ENCODE measurements at regions not wholly inside any gene's neighbourhood (a gene's known extent, or its start where the extent isn't known, plus 50 kb on each side); places are given as distances from the start of the nearest gene placed in this dataset.
A peak's percentile ranks its signal among the peaks of the same experiment; 100 is the strongest.

DNA sequence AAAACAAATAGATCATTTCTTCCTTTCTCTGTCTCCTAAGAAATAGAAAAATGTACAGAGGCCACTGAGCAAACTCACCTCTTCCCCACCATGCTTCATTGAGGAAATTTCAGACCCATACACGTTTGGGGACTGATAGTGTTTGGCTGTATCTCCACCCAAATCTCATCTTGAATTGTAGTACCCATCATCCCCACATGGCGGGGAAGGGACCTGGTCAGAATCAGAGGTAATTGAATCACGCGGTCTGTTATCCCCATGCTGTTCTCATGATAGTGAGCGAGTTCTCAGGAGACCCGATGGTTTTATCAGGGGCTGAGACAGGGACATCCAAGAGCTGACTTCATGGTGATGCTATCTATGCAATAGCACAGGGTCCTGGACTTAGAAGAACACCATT is 1655.8 kb downstream of the MAT2B start:
- DNase-seq (ENCODE audit: low spot score in 2 of 2) (no peak), FAIRE-seq (no peak)

DNA sequence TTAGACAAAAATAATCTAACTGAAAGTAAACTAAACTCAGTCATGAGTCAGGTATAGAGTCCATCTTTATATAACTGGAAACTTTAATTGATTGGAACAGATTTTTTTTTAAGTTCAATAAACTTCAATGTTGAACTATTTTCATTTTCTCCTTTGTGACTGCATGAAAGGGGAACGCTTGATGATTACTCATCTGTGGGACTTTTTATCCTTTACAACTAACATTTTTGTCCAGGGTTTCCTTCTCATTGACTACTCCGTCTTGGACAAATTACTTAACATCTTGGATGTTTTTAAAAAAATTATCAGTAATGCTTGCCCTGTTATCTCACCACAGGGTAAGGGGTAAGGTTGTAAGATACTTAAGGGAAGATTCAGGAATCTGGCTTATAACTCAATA is 1658.4 kb downstream of the MAT2B start:
- DNase-seq (ENCODE audit: low spot score in 2 of 2): no peak
- no peak for FAIRE-seq

DNA sequence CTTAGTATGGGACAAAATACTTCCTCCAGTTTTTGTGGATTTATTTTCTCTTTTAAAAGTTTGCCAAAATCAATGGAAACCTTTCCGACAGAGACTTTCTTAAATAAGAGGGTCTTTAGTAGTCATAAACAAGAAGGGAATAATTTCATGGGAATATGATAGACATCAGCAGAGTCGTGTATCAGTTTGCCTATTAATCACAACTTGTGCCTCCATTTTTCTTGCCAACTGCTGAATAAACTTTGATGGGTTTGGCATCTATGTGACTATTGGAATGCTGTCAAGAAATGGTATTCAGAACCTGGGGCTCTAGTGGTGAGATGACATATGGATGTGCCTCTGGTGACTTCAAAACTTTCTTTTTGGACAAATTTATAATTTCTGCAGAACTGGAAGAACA is 1668.2 kb downstream of the MAT2B start:
- no peak for FAIRE-seq

DNA sequence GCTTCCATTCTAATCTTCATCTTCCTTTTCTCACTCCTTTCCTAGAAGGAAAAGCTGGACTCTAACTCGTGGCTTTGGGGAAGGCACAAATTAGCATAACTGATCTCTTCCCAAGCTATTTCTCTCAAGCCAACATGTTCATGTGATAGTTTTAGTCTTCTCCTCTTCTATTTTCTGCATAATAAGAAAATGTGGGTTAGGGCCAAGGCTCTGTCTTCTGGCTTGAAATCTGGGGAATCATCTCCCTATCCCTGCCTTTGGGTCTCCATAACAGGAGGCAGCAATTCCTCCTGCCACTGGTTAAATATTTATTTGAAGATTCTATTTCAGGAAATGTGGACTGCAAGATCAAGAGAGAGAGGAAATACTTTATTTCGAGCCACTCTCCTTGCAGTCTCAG is 1669.6 kb downstream of the MAT2B start:
- no peak for DNase-seq (ENCODE audit: low spot score in 2 of 2)
- no peak for FAIRE-seq

More for the DNA sequence above, 1668.2 kb downstream of the MAT2B start:
- no peak for DNase-seq (ENCODE audit: low spot score in 2 of 2)

DNA sequence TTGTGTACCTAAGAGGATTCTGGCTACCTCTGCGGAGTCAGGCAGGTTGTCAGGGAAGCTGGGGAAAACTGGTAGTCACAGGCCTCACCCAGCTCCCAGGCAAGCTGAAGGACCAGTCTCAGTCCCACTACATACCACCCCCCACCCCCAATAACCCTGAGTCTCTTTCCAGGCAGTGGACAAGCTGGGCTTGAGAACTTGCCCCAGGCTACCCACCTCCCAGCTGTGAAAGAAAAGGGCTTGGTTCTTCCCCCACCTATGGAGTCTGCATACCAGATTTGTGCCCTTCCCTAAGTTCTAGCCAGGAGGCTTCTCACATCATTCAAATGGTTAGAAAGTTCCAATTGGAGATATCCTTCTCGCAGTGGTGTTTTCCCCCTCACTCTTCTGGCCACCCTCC is 1678.8 kb downstream of the MAT2B start:
- DNase-seq (ENCODE audit: low spot score in 2 of 2) (no peak), FAIRE-seq (no peak)

DNA sequence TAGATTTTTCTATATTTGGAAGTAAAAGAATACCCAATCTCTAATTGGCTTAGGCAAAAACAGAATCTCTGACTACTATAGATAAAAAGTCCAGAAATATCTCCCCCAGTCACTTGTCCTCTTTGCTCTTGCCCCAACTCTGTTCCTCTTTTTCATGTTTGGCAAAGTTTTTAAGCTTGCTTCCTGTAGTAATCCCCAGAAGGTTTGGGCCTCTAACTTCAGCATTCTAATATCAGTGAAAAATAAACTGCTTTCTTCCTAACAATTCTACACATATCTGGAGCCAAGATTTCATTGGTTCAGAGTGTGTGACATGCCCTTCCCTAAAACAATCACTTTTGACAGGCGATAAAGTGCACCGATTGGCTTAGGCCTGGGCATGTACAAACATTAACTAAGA is 1680.3 kb downstream of the MAT2B start:
- DNase-seq (ENCODE audit: low spot score in 2 of 2) (no peak), FAIRE-seq (no peak)

DNA sequence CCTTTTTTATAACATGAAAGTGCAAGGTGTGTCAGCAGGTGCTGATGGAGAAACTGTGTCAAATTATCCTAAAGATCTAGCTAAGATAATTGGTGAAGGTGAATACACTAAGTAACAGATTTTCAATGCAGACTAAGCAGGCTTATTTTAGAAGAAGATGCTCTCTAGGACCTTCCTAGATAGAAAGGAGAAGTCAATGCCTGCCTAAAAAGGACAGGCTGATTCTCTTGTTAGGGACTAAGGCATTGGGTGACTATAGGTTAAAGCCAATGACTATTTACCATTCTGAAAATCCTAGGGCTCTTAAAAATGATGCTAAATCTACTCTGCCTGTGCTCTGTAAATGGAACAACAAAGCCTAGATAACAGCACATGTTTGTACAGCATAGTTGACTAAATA is 1682.4 kb downstream of the MAT2B start:
- no peak for FAIRE-seq
- no peak for DNase-seq (ENCODE audit: low spot score in 2 of 2)

DNA sequence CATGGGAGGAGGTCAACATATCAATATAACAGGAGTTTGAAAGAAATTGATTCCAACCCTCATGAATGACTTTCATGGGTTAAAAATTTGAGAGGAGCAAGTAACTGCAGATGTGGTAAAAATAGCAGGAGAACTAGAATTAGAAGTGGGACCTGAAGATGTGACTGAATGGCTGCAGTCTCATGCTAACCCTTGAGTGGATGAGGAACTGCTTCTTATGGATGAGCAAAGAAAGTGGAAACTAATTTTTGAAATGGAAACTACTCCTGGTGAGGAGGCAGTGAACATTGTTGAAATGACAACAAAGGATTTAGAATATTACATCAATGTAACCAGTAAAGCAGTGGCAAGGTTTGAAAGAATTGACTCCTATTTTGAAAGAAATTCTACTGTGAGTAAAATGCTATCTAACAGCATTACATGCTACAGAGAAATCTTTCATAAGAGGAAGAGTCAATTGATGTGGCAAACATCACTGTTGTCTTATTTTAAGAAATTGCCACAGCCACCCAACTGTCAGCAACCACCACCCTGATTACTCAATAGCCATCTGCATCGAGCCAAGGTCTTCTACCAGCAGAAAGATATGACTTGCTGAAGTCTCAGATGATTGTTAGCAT is 1683.2 kb downstream of the MAT2B start:
- DNase-seq (ENCODE audit: low spot score in 2 of 2) (no peak), FAIRE-seq (no peak)

DNA sequence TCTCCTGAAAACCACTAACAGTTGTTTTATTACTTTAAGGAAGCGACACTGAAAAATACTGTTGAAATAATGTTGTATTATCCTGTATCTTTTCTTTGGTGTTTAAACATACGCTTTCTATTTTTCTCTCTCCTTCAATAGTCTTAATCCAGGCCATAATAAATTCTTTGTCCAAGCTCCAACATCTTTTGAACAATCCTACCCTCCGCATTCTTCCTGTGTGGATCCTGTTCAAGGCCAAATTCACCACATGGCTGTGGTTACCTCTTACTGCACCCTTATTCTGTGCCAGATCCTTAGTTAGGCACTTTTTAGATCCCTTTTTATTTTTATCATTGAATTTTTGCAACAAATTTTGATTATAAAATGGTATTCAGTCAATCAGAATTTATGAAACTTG is 1691.5 kb downstream of the MAT2B start:
- FAIRE-seq (no peak), DNase-seq (ENCODE audit: low spot score in 2 of 2) (no peak)

DNA sequence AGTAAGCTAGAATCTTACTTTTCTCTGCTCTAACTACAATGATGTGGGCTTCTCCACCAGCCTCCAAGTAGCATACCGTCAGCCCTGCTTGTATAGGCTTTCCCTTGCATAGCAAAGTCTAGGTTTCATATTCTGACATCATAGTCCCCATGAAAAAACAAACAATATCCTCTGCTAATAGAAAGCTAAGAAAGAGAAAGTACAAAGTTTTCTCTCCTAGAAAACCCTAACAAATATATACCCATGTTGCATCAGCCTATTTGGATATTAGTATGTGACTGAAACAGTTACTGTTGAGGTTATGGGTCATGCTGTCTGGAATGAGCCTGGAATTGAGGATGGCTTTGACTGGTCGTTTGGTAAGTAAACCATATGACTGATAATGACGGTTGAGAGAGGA is 1696.0 kb downstream of the MAT2B start:
- no peak for FAIRE-seq
- DNase-seq (ENCODE audit: low spot score in 2 of 2): no peak

DNA sequence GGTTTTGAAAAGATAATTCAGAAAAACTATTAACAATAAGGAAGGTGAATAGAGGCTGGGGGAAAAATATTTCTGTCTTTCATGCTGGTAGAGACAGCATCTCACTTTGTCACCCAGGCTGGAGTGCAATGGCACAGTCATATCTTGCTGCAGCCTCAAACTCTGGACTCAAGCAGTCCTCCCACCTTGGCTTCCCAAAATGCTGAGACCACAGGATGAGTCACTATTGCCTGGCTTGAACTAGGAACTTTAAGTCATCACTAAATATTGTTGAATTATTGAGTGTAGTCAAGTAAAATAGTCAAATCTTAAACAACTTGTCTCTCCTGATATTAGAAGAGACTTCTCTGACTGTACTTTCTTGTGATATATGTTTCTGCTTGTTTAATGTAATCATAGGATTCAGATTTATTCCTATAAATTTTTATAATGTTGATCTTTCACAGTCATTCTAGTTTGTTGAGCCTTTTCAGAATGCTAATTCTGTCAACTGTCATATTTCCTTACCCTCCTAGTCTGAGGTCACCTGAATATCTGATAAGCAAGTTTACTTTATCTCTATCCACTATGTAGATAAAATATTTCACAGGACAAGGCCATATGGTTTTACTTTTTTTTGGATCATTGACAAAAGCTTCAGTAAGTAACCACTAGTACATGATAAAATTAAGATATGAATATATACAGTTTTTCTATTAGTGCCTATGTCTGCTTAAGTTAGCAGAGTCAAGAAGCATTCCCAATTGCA is 1696.5 kb downstream of the MAT2B start:
- DNase-seq (ENCODE audit: low spot score in 2 of 2) (no peak), FAIRE-seq (no peak)

DNA sequence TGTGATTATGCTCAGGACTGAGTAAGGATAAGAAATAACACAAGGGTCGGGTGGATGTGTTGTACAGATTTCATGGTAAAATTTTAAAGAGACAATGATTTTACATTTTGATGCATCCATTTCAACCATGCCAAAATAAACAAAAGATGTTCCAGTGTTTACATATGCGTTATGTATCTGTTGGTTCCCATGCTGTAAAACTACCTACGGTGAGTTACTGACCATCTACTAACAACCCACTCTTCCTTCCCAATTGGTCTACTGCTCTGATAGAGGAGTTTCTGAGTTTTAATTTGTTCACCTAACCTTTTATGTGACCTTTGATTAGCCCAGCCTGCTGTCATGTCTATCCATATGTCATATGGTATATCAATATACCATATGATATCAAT is 1697.1 kb downstream of the MAT2B start:
- FAIRE-seq (no peak), DNase-seq (ENCODE audit: low spot score in 2 of 2) (no peak)

DNA sequence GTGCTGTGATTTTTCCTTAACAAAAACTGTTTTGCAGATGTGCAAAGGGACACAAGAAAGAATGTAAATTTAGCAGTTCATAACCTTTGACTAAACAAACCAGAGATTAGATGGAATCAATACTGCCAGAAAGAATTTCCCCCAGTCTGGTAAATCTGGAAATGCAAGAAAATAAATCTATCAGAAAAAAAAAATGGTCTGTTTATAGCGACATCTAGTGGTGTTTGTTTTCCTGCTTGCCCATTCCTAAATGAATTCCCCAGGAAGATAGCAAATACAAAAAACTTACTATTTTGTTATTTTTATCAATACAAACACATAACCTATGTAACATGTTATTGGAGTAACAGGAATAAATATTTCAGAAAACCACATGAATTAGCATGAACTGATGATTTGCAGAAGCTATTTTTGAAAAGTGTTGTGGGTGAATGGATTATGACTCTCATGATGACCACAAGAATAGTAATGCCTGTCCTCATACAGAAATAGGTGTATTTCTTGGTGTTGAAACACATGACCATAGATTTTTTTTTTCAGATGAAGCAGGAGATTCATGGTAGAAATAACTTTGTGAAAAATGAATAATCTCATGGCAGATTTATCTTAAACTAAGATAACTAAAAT is 1703.8 kb downstream of the MAT2B start:
- peak in 1 of 2 donors; percentile 8 for DNase-seq (ENCODE audit: low spot score in 2 of 2)
- FAIRE-seq: peak; percentile 81

DNA sequence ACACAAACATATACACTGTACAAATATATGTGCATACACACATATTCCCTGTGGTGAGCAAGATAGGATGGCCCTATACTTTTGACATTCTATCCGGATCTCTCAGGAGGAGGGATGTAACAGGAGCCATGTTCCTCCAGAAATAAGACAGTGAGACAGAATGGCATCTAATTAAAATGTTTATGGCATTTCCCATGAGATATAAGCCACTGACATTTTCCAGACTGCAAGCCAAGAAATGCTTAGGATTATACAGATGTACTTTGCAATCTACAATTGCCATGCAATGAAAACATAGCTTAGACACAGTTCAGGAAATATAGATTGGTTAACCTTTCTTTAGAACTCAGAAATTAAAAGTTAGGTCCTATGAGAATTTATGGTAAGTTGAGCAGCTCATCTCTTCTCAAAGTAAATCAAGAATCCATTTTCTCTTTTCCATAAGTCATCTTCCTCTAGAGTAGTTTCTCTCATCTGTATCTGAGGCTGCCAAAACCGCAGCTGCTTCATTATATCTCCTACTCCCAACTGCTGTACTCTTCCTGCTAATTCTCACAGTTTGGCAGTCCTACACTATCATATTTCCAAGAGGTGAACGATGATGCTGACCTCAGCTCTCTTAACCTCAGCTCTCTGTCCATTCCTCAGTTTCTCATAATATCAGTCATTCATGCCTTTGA is 1719.1 kb downstream of the MAT2B start:
- no peak for DNase-seq (ENCODE audit: low spot score in 2 of 2)
- no peak for FAIRE-seq

DNA sequence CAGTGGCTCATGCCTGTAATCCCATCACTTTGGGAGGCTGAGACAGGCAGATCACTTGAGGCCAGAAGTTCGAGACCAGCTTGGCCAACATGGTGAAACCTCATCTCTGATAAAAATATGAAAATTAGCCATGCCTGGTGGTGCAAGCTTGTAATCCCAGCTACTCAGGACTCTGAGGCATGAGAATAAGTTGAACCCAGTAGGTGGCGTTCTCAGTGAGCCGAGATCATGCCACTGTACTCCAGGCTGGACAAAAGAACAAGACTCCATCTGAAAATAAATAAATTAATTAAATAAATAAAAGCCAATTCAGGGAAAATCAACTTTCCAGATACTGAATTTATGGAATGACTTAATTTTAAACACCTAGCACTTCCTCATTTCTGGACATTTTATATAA is 1722.1 kb downstream of the MAT2B start:
- FAIRE-seq (no peak), DNase-seq (ENCODE audit: low spot score in 2 of 2) (no peak)

DNA sequence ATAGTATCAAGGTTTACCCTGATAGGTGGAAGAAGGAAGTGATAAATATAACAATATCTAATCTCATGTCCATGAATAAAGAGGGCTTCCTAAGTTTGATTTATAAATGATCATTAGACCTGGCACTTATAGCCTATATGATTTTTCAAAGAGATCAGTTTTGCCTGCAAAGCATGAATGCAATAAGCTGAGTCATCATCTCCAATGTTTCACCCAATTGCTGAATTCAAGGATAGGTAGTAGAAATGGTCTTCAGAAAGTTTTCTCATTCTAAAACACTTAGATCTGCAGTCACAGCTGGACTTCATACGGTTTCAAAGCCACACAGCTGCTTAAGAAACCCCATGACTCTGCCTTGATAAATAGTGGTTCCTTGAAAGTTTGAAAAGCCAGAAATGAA is 1722.8 kb downstream of the MAT2B start:
- FAIRE-seq (no peak), DNase-seq (ENCODE audit: low spot score in 2 of 2) (no peak)

DNA sequence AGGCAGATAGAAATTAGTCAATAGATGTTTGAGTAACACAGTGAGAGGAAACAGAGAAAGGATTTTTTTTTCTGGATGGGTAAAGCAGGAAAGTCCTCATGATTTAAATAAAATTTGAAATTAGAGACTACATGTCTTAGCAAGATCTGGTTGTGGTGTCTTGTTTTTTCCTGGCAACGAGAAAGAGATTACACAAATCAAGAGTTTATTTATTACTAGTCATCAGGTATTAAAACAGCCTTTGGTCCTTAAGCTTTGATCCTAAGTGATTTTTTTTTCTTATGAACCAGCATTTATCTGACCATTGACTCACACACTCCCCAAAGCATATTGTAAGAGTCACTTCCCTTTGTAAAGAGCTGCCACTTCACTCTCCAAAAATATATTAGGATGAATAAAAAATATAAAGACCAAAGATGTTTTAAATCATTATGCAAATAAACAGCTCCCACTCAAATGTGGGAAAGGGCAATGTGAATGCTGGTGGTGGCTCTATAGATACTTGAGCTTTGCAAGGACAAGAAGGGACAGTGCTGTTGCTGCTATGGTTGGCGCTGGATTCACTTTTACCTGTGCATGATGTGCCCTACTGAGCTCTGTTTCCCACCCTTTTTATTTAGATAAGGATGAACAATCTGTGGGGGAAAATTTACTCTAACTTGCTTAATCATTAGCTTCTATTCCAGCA is 1726.5 kb downstream of the MAT2B start:
- FAIRE-seq (no peak), DNase-seq (ENCODE audit: low spot score in 2 of 2) (no peak)

DNA sequence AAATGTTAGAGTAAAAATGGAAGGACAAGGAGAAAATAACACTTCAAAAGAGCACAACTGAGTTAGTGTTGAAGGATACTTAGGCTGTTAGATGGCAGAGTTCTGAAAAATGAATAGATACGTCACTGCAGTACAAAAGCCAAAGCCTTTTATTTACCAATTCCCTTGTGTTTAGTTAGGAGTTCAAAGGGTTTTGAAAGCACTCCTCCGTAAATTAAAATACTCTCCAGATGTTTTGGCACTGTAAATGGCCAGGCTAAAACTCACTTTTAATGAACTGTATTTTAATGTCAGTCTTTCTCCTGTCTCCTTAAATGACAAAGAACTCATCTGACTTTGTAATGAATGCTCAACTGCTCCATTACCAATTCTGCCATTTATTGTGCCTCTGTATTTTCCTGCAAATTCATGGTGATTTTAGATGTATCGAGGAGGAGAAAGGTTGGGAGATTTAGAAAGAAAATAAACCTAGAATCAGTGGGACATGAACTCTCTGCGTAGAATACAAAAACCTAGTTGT is 1727.2 kb downstream of the MAT2B start:
- DNase-seq (ENCODE audit: low spot score in 2 of 2) (no peak), FAIRE-seq (no peak)

DNA sequence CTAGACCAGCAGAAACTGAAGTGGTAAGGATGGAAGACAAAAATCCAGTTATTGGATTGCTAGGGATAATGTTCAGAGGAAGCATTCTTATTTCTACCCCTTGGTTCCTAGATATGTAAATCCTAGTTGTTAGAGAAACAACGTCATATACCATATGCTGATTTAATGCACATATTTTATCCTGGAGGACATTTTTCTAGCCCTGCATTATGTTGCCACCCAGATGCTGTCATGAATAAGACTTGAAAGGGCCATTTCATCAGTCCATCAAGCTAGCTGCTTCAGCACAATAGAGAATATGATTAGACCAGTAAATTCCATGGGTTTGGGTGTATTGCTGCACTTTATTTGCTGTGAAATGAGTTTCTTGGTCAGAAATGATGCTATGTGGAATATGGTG is 1736.4 kb downstream of the MAT2B start:
- FAIRE-seq: no peak
- DNase-seq (ENCODE audit: low spot score in 2 of 2): no peak

DNA sequence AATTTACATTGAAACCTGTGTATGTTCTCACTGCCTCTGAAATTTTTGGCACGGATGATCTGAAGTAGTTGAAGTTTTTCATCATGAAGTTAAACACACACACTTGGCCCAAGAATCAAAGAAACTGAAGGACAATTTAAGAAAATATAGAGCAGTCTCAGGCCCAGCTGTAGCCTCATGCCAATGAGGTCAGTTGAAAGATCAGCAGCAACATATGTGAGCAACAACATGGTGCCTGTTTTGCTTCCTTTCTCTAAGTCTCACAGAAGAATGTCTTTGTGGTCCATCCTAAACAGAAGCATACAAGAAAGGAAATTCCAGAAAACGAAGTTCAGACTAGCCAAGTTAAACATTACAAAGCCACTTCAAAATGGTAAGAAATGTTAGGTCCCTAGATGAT is 1737.2 kb downstream of the MAT2B start:
- DNase-seq (ENCODE audit: low spot score in 2 of 2) (no peak), FAIRE-seq (no peak)

DNA sequence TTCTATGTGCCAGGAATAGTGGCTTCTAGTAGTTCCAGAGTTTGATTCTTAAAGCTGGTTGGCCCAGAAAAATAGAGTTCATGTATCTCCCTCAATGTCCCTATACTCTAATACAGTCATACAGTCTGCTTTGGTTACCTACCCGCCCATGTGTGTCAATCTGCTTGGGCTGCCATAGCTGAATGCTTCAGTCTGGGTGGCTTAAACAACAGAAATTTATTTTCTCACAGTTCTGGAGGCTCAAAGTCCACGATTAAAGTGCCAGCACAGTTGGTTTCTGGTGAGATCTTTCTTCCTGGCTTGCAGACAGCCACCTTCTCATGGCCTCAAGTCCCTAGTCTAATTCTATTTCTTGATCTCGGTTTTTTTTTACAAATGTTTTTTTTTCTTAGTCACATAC is 1739.0 kb downstream of the MAT2B start:
- FAIRE-seq: no peak

More for the DNA sequence above, 1739.0 kb downstream of the MAT2B start:
- no peak for DNase-seq (ENCODE audit: low spot score in 2 of 2)

Data from frontal cortex (tissue), 3 donors.